Fibroblast of lung (primary cell): ENCODE measurements at regions not wholly inside any gene's neighbourhood (a gene's known extent, or its start where the extent isn't known, plus 50 kb on each side); places are given as distances from the start of the nearest gene placed in this dataset.

Source experiments
- CTCF ChIP-seq, 2 donors: IDR thresholded peaks in 1 of 2; conservative IDR thresholded peaks in 1 of 2; 1 replicate in 1 of 2; 2 replicates in 1 of 2; pipeline ENCODE4 v1.5.1; 2011 to 2012; ENCODE audit warnings: low read length in 2 of 2, control low read depth in 1 of 2, inconsistent platforms in 1 of 2, low read depth in 1 of 2, mild to moderate bottlenecking in 1 of 2
- EZH2 ChIP-seq: IDR thresholded peaks from 2 replicates; pipeline ENCODE4 v1.5.1; 2012; ENCODE audit warnings: low read length, control low read depth, mild to moderate bottlenecking; ENCODE audit errors: missing control alignments

- no peak for TF ChIP-seq EZH2
- TF ChIP-seq CTCF (conservative IDR thresholded peaks at IDR 0.05 in 1 of 2, IDR thresholded peaks at IDR 0.05 in 1 of 2; ENCODE audit: low read depth in 1 of 2, low read length in 2 of 2), result no peak
Measured at GRCh38 chrX:84932814-84933213, 70.9 kb upstream of the APOOL start.
